GM12878 (cell line): ENCODE measurements at regions not wholly inside any gene's neighbourhood (a gene's known extent, or its start where the extent isn't known, plus 50 kb on each side); places are given as distances from the start of the nearest gene placed in this dataset.

Experiments
- ATAC-seq: fragments of 200-7000 bp; cut with Tn5 transposase; 3 replicates; pipeline ENCODE4 v1.9.1; 2020; ENCODE audit warnings: mild to moderate bottlenecking, moderate library complexity
- BruUV-seq: library from RNA; stranded (reverse); fragments of 400-500 nt; replicated peaks from 2 replicates; lab custom pipeline; 2021; lab: Mats Ljungman, UMichigan
- CTCF ChIA-PET: fragments of 300-600 bp; sonication (Branson Sonifier 250); formaldehyde crosslinking; extraction: SDS; loops from one replicate; lab custom pipeline; 2021; ENCODE audit warnings: inconsistent platforms; lab: Yijun Ruan, JAX
- POLR2A ChIA-PET: fragments of 350-600 bp; formaldehyde crosslinking; extraction: SDS; loops from one replicate; lab custom pipeline; 2021; ENCODE audit warnings: inconsistent platforms; lab: Charles Lee
- RAD21 ChIA-PET: fragments of 300-600 bp; sonication (Branson Sonifier 250); formaldehyde crosslinking; loops from one replicate; lab custom pipeline; 2023; ENCODE audit warnings: antibody characterized with exemption; ENCODE audit not compliant: unreplicated experiment; lab: Charles Lee
- SMC1A ChIA-PET: fragments of 300-600 bp; sonication (Branson Sonifier 250); formaldehyde crosslinking; loops from one replicate; lab custom pipeline; 2023; ENCODE audit not compliant: unreplicated experiment, uncharacterized antibody; lab: Charles Lee
- DNase-seq: peaks from one replicate; pipeline ENCODE4 v3.0.0-alpha.2; 2011; ENCODE audit warnings: low read depth, low spot score
- FAIRE-seq: peaks from 3 replicates; lab custom pipeline; 2011; peaks lifted over from hg19 to GRCh38; lab: Jason Lieb, UNC
- H2AFZ ChIP-seq: 2 replicates; pipeline ENCODE4 v1.6.0; 2011; ENCODE audit warnings: low read depth, low read length, control low read depth; ENCODE audit not compliant: control insufficient read depth
- H3K27ac ChIP-seq: 2 replicates; pipeline ENCODE4 v1.5.1; 2011; ENCODE audit warnings: control low read depth; ENCODE audit not compliant: control insufficient read depth, insufficient read depth
- H3K27me3 ChIP-seq, 2 experiments: replicated peaks in 1 of 2; 2 replicates each; pipeline versions ENCODE4 v1.6.0 to v1.6.1; 2011; ENCODE audit warnings: low read length in 1 of 2; ENCODE audit not compliant: control insufficient read depth in 2 of 2, insufficient read depth in 2 of 2
- H3K36me3 ChIP-seq, 2 experiments: 2 replicates each; pipeline ENCODE4 v1.5.1; 2011; ENCODE audit warnings: low read length in 1 of 2; ENCODE audit not compliant: control insufficient read depth in 2 of 2, insufficient read depth in 2 of 2
- H3K4me1 ChIP-seq: 2 replicates; pipeline ENCODE4 v1.6.1; 2011; ENCODE audit warnings: mild to moderate bottlenecking, low read length, moderate library complexity, mixed read lengths; ENCODE audit not compliant: control insufficient read depth, insufficient read depth
- H3K4me2 ChIP-seq: 2 replicates; pipeline ENCODE4 v1.6.0; 2011; ENCODE audit warnings: control low read depth; ENCODE audit not compliant: control insufficient read depth, insufficient read depth
- H3K4me3 ChIP-seq: fragments of 200-600 bp; sonication (generic); 2 replicates; pipeline ENCODE4 v1.5.1; 2016
- H3K79me2 ChIP-seq: 2 replicates; pipeline ENCODE4 v1.6.0; 2011; ENCODE audit warnings: low read length; ENCODE audit not compliant: control insufficient read depth, insufficient read depth
- H3K9ac ChIP-seq: 2 replicates; pipeline ENCODE4 v1.8.0; 2011; ENCODE audit warnings: low read length, control low read depth, mixed read lengths; ENCODE audit not compliant: control insufficient read depth, insufficient read depth
- H3K9me3 ChIP-seq: replicated peaks from 3 replicates; pipeline ENCODE4 v1.5.1; 2011; ENCODE audit warnings: mild to moderate bottlenecking, low read length; ENCODE audit not compliant: control insufficient read depth, insufficient read depth
- H4K20me1 ChIP-seq: 2 replicates; pipeline ENCODE4 v1.6.0; 2011; ENCODE audit not compliant: control insufficient read depth, insufficient read depth
- CTCF ChIP-seq, 3 experiments: IDR thresholded peaks in 2 of 3; conservative IDR thresholded peaks in 1 of 3; 2 replicates each; pipeline ENCODE4 v1.5.1; 2011; ENCODE audit warnings: low read depth in 3 of 3, low read length in 3 of 3, mild to moderate bottlenecking in 3 of 3, control low read depth in 2 of 3, moderate library complexity in 2 of 3, inconsistent platforms in 1 of 3, mixed read lengths in 1 of 3; ENCODE audit not compliant: control insufficient read depth in 2 of 3, insufficient read depth in 1 of 3; ENCODE audit errors: extremely low read depth in 1 of 3
- LARP7 ChIP-seq: fragments of 450-650 bp; IDR thresholded peaks from 2 replicates; pipeline ENCODE4 v1.6.1; 2017; ENCODE audit warnings: mild to moderate bottlenecking
- NFYB ChIP-seq: IDR thresholded peaks from 2 replicates; pipeline ENCODE4 v1.6.1; 2011; ENCODE audit warnings: low read depth, mild to moderate bottlenecking, low read length, improper control_type of control experiment, moderate library complexity; ENCODE audit not compliant: insufficient read depth
- POLR2A ChIP-seq: IDR thresholded peaks from 2 replicates; pipeline ENCODE4 v1.6.1; 2011; ENCODE audit warnings: low read depth, mild to moderate bottlenecking, low read length
- STAT1 ChIP-seq: fragments of 450-650 bp; conservative IDR thresholded peaks from 2 replicates; pipeline ENCODE4 v1.6.1; 2014; ENCODE audit warnings: antibody characterized with exemption, mild to moderate bottlenecking
- ZZZ3 ChIP-seq: IDR thresholded peaks from 2 replicates; pipeline ENCODE4 v1.6.1; 2011; ENCODE audit warnings: low read depth; ENCODE audit not compliant: control insufficient read depth, insufficient read length
- whole genome bisulfite sequencing: methylation state at CpG from one replicate; pipeline ENCODE4 v1.1.6; 2016; ENCODE audit warnings: low lambda C conversion rate; ENCODE audit not compliant: insufficient replicate concordance, insufficient coverage; ENCODE audit errors: missing lambda C conversion rate; 5-methylcytosine and 5-hydroxymethylcytosine counted together
- in situ Hi-C: fragments of 300-500 bp; cut with MboI; formaldehyde crosslinking; loops from 9 replicates; pipeline ENCODE4 v1.14.3; 2018; ENCODE audit warnings: mixed read lengths
- intact Hi-C: fragments of 100-400 bp; cut with micrococcal nuclease; formaldehyde crosslinking; loops from one replicate; pipeline ENCODE4 v1.14.2; 2022; ENCODE audit not compliant: unreplicated experiment
- TF ChIP-seq, protein P1 (sequence below): IDR thresholded peaks from 2 replicates; pipeline ENCODE4 v1.6.1; 2012; ENCODE audit warnings: low read depth, low read length, improper control_type of control experiment
- TF ChIP-seq, protein P2 (sequence below): IDR thresholded peaks from 2 replicates; pipeline ENCODE4 v1.6.1; 2012; ENCODE audit warnings: low read depth, low read length, improper control_type of control experiment

DNA sequence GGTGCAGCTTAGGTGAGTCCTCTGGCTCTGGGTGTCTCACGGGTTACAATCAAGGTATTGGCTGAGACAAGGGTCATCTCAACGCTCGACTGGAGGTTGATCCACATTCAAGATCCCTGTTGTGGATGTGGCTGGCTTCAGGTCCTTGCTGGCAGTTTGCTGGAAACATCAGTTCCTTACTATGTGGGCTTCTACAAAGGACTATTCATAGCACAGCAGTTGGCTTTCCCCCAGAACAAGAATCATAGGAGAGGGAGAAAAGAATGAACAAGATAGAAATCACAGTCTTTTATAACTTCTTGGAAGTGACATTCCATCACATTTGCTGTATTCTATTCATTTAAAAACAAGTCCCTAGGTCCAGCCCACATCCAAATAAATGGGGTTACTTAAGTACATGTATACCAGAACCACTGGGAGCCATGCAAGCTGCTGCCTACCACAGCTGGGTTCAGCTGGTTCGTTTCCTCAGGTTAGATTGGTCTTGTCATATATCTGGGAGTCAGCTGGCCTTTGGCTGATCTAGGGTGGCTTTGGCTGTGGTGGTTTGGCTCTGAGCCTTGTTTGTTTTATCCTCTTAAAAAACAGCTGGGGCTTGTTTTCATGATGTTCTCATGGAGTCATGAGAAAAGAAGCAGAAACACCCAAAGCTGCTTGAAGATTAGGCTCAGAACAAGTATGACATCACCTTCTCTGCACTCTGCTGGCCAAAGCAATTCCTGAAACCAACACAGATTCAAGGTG lies 433.2 kb upstream of the SPTLC3 start:
- Histone ChIP-seq H3K27ac (no peak overlapping the region), H4K20me1 (no peaks in the 10 kb centered on the region), H3K4me1 (no peaks in the 10 kb centered on the region), H2AFZ (no peak overlapping the region), H3K9me3 (no peaks in the 10 kb centered on the region), H3K27me3 (no peaks in the 10 kb centered on the region), H3K4me2 (no peak overlapping the region), H3K9ac (no peak overlapping the region), H3K79me2 (no peaks in the 10 kb centered on the region), H3K36me3 (no peaks in the 10 kb centered on the region), H3K4me3 (no peak overlapping the region)
- RAD21 ChIA-PET: no interaction called here
- no peak for TF ChIP-seq ZZZ3
- TF ChIP-seq NFYB: no peak
- TF ChIP-seq POLR2A: no peak
- TF ChIP-seq STAT1: no peak
- TF ChIP-seq, protein P1, sequence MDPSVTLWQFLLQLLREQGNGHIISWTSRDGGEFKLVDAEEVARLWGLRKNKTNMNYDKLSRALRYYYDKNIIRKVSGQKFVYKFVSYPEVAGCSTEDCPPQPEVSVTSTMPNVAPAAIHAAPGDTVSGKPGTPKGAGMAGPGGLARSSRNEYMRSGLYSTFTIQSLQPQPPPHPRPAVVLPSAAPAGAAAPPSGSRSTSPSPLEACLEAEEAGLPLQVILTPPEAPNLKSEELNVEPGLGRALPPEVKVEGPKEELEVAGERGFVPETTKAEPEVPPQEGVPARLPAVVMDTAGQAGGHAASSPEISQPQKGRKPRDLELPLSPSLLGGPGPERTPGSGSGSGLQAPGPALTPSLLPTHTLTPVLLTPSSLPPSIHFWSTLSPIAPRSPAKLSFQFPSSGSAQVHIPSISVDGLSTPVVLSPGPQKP: no peak
- TF ChIP-seq, protein P2, sequence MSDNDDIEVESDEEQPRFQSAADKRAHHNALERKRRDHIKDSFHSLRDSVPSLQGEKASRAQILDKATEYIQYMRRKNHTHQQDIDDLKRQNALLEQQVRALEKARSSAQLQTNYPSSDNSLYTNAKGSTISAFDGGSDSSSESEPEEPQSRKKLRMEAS: no peak
- no peak for TF ChIP-seq CTCF (IDR thresholded peaks at IDR 0.05 in 2 of 3, conservative IDR thresholded peaks at IDR 0.05 in 1 of 3; ENCODE audit: control insufficient read depth in 2 of 3, extremely low read depth in 1 of 3, insufficient read depth in 1 of 3, low read depth in 3 of 3, low read length in 3 of 3)
- TF ChIP-seq LARP7: no peak
- WGBS: 8% methylated on average over 4 of the region's 4 CpGs
- ATAC-seq (no peak), DNase-seq (no peak), FAIRE-seq (no peak)
- CTCF ChIA-PET: no interaction called here
- POLR2A ChIA-PET: no interaction called here
- in situ Hi-C loops: no loop called here
- intact Hi-C loops: no loop called here
- BruUV-seq: no TSS peak
- SMC1A ChIA-PET: no interaction called here
